ENCODE measurements at regions not wholly inside any gene's neighbourhood (a gene's known extent, or its start where the extent isn't known, plus 50 kb on each side); places are given as distances from the start of the nearest gene placed in this dataset.

DNA sequence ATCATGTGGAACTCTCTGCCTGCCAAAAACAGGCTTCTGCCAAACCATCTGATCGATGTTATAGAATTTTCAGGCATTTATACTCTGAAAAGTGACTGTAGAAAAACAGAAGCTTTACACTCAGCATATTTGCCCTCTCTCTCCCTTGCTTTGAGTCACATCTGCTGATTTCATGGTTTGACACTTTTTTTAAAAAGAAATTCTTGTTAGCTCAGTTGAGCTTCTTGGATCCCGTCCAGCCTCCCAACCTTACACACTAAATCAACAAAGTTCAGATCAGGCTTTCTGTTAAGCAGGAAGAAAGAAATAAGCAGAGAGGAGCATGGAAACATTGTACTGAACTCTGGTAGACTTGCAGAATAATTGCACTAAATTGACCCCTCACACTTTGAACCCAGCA lies 193.6 kb upstream of the SEL1L start:
- Histone ChIP-seq H3K27ac (ENCODE audit: extremely low read depth, low read depth, low read length) (no peak overlapping the region), H3K9me3 (ENCODE audit: control insufficient read depth, insufficient read depth, low read depth, low read length) (no peaks in the 10 kb centered on the region), H3K4me1 (ENCODE audit: control insufficient read depth, insufficient read depth, low read length) (no peaks in the 10 kb centered on the region), H3K4me3 (ENCODE audit: low read depth, low read length) (no peak overlapping the region), H3K36me3 (ENCODE audit: control insufficient read depth in 2 of 2, insufficient read depth in 1 of 2, low read length in 2 of 2) (no peaks in the 10 kb centered on the region)
- TF ChIP-seq ZNF549 (tag by site-specific recombination; IDR thresholded peaks at IDR 0.05): no peak
- TF ChIP-seq ZSCAN30 (tag by site-specific recombination; IDR thresholded peaks at IDR 0.05): no peak
- TF ChIP-seq, protein P1, sequence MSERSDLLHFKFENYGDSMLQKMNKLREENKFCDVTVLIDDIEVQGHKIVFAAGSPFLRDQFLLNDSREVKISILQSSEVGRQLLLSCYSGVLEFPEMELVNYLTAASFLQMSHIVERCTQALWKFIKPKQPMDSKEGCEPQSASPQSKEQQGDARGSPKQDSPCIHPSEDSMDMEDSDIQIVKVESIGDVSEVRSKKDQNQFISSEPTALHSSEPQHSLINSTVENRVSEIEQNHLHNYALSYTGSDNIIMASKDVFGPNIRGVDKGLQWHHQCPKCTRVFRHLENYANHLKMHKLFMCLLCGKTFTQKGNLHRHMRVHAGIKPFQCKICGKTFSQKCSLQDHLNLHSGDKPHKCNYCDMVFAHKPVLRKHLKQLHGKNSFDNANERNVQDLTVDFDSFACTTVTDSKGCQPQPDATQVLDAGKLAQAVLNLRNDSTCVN (tag by site-specific recombination; optimal IDR thresholded peaks at IDR 0.05): no peak
- no peak for TF ChIP-seq ZNF155 (tag by site-specific recombination; IDR thresholded peaks at IDR 0.05)
- TF ChIP-seq, protein P2, sequence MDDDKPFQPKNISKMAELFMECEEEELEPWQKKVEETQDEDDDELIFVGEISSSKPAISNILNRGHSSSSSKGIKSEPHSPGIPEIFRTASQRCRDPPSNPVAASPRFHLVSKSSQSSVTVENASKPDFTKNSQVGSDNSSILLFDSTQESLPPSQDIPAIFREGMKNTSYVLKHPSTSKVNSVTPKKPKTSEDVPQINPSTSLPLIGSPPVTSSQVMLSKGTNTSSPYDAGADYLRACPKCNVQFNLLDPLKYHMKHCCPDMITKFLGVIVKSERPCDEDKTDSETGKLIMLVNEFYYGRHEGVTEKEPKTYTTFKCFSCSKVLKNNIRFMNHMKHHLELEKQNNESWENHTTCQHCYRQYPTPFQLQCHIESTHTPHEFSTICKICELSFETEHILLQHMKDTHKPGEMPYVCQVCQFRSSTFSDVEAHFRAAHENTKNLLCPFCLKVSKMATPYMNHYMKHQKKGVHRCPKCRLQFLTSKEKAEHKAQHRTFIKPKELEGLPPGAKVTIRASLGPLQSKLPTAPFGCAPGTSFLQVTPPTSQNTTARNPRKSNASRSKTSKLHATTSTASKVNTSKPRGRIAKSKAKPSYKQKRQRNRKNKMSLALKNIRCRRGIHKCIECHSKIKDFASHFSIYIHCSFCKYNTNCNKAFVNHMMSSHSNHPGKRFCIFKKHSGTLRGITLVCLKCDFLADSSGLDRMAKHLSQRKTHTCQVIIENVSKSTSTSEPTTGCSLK (tag by site-specific recombination; IDR thresholded peaks at IDR 0.05): no peak
- no peak for TF ChIP-seq ZNF302 (tag by site-specific recombination; IDR thresholded peaks at IDR 0.05; ENCODE audit: low read depth)
- TF ChIP-seq, protein P3, sequence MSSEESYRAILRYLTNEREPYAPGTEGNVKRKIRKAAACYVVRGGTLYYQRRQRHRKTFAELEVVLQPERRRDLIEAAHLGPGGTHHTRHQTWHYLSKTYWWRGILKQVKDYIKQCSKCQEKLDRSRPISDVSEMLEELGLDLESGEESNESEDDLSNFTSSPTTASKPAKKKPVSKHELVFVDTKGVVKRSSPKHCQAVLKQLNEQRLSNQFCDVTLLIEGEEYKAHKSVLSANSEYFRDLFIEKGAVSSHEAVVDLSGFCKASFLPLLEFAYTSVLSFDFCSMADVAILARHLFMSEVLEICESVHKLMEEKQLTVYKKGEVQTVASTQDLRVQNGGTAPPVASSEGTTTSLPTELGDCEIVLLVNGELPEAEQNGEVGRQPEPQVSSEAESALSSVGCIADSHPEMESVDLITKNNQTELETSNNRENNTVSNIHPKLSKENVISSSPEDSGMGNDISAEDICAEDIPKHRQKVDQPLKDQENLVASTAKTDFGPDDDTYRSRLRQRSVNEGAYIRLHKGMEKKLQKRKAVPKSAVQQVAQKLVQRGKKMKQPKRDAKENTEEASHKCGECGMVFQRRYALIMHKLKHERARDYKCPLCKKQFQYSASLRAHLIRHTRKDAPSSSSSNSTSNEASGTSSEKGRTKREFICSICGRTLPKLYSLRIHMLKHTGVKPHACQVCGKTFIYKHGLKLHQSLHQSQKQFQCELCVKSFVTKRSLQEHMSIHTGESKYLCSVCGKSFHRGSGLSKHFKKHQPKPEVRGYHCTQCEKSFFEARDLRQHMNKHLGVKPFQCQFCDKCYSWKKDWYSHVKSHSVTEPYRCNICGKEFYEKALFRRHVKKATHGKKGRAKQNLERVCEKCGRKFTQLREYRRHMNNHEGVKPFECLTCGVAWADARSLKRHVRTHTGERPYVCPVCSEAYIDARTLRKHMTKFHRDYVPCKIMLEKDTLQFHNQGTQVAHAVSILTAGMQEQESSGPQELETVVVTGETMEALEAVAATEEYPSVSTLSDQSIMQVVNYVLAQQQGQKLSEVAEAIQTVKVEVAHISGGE (tag by site-specific recombination; conservative IDR thresholded peaks at IDR 0.05; ENCODE audit: low read depth): no peak
- TF ChIP-seq ZBTB8A (tag by site-specific recombination; IDR thresholded peaks at IDR 0.05): no peak
- TF ChIP-seq, protein P4, sequence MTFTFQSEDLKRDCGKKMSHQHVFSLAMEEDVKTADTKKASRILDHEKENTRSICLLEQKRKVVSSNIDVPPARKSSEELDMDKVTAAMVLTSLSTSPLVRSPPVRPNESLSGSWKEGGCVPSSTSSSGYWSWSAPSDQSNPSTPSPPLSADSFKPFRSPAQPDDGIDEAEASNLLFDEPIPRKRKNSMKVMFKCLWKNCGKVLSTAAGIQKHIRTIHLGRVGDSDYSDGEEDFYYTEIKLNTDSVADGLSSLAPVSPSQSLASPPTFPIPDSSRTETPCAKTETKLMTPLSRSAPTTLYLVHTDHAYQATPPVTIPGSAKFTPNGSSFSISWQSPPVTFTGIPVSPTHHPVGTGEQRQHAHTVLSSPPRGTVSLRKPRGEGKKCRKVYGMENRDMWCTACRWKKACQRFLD (tag by site-specific recombination; IDR thresholded peaks at IDR 0.05): no peak
- ChIA-PET CTCF (interaction anchor here (0.7 to 0.8 kb wide), 2 partner anchors 15 to 161 kb away, joined by 3 to 5 read pairs; no protein-coding TSS in a partner anchor), POLR2A (no interaction called here)

DNA sequence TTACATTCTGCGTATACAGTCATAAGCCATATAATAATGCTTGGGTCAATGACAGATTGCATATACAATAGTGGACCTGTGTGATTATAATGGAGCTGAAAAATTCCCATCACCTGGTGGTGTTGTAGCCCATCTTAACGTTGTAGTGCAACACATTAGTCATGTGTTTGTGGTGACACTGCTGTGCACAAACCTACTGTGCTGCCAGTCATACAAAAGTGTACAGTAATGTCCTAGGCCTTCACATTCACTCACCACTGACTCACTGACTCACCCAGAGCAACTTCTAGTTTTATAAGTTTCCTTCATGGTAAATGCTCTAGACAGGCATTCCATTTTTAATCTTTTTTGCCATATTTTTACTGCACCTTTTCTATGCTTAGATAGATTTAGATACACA lies 194.8 kb upstream of the SEL1L start:
- H3K4me1 ChIP-seq (ENCODE audit: control insufficient read depth, insufficient read depth, low read length): no peaks in the 10 kb centered on the region
- H3K9me3 ChIP-seq (ENCODE audit: control insufficient read depth, insufficient read depth, low read depth, low read length): no peaks in the 10 kb centered on the region
- ChIA-PET CTCF (no interaction called here), POLR2A (no interaction called here)
- H3K27ac ChIP-seq (ENCODE audit: extremely low read depth, low read depth, low read length): no peak overlapping the region
- no peak overlapping the region for H3K4me3 ChIP-seq (ENCODE audit: low read depth, low read length)
- no peaks in the 10 kb centered on the region for H3K36me3 ChIP-seq (ENCODE audit: control insufficient read depth in 2 of 2, insufficient read depth in 1 of 2, low read length in 2 of 2)
- no peak for TF ChIP-seq HOXC10 (CRISPR knock-in tag; IDR thresholded peaks at IDR 0.05)
- no peak for TF ChIP-seq ZNF433 (tag by site-specific recombination; IDR thresholded peaks at IDR 0.05; ENCODE audit: low read depth)
- TF ChIP-seq, protein P5, sequence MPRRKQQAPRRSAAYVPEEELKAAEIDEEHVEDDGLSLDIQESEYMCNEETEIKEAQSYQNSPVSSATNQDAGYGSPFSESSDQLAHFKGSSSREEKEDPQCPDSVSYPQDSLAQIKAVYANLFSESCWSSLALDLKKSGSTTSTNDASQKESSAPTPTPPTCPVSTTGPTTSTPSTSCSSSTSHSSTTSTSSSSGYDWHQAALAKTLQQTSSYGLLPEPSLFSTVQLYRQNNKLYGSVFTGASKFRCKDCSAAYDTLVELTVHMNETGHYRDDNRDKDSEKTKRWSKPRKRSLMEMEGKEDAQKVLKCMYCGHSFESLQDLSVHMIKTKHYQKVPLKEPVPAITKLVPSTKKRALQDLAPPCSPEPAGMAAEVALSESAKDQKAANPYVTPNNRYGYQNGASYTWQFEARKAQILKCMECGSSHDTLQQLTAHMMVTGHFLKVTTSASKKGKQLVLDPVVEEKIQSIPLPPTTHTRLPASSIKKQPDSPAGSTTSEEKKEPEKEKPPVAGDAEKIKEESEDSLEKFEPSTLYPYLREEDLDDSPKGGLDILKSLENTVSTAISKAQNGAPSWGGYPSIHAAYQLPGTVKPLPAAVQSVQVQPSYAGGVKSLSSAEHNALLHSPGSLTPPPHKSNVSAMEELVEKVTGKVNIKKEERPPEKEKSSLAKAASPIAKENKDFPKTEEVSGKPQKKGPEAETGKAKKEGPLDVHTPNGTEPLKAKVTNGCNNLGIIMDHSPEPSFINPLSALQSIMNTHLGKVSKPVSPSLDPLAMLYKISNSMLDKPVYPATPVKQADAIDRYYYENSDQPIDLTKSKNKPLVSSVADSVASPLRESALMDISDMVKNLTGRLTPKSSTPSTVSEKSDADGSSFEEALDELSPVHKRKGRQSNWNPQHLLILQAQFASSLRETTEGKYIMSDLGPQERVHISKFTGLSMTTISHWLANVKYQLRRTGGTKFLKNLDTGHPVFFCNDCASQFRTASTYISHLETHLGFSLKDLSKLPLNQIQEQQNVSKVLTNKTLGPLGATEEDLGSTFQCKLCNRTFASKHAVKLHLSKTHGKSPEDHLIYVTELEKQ (tag by site-specific recombination; IDR thresholded peaks at IDR 0.05; ENCODE audit: borderline replicate concordance): no peak
- TF ChIP-seq, protein P6, sequence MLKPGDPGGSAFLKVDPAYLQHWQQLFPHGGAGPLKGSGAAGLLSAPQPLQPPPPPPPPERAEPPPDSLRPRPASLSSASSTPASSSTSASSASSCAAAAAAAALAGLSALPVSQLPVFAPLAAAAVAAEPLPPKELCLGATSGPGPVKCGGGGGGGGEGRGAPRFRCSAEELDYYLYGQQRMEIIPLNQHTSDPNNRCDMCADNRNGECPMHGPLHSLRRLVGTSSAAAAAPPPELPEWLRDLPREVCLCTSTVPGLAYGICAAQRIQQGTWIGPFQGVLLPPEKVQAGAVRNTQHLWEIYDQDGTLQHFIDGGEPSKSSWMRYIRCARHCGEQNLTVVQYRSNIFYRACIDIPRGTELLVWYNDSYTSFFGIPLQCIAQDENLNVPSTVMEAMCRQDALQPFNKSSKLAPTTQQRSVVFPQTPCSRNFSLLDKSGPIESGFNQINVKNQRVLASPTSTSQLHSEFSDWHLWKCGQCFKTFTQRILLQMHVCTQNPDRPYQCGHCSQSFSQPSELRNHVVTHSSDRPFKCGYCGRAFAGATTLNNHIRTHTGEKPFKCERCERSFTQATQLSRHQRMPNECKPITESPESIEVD (tag by site-specific recombination; IDR thresholded peaks at IDR 0.05): no peak
- TF ChIP-seq, protein P7, sequence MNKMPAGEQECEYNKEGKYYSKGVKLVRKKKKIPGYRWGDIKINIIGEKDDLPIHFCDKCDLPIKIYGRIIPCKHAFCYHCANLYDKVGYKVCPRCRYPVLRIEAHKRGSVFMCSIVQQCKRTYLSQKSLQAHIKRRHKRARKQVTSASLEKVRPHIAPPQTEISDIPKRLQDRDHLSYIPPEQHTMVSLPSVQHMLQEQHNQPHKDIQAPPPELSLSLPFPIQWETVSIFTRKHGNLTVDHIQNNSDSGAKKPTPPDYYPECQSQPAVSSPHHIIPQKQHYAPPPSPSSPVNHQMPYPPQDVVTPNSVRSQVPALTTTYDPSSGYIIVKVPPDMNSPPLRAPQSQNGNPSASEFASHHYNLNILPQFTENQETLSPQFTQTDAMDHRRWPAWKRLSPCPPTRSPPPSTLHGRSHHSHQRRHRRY (tag by site-specific recombination; IDR thresholded peaks at IDR 0.05): no peak
- TF ChIP-seq ZNF157 (tag by site-specific recombination; IDR thresholded peaks at IDR 0.05): no peak
- TF ChIP-seq ZFP37 (tag by site-specific recombination; IDR thresholded peaks at IDR 0.05): no peak
- no peak for TF ChIP-seq KLF8 (tag by site-specific recombination; IDR thresholded peaks at IDR 0.05)
- TF ChIP-seq SCRT2 (tag by site-specific recombination; IDR thresholded peaks at IDR 0.05): no peak
- TF ChIP-seq ZNF670 (tag by site-specific recombination; IDR thresholded peaks at IDR 0.05; ENCODE audit: low read depth): no peak
